HG03196 (cell line): ENCODE measurements at regions not wholly inside any gene's neighbourhood (a gene's known extent, or its start where the extent isn't known, plus 50 kb on each side); places are given as distances from the start of the nearest gene placed in this dataset.

Experiments
- ATAC-seq: cut with Tn5 transposase; IDR thresholded peaks from one replicate; pipeline ENCODE4 v1.9.1; 2021; ENCODE audit not compliant: unreplicated experiment

- ATAC-seq = no peak
These were observed 387.0 kb upstream of the KHDRBS2 start for GRCh38 chr6:62672989-62673388.

DNA sequence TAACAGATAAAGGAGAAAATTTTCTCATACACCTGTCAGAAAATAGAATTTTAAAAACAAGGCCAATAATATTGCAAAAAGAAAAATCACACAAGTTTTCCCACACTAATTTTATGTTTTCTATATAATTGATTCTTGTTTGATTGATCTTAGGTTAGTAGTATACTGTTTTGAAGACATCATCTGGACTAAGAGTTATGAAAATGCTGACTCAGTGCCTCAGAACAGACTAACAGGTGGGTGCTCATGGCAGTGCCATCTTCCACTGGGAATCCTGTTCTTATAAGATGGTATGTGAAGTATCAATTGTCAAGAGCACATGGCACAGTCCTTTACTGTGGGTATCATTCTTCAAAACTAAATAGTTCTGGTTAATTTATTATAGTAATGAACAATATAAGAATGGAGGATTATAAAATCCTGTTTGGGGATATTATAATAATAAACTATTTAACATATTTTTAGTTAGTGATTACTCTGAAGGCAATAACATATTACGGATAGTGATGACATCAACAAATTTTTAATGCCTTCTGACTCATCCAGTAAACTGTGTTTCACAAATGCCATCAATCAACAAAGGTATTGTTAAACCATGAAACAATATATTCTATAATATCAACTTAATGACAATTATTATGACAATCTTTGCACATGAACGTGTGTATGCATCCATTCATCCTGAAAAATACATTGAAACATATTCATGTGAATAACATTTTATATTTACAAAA, 384.6 kb upstream of the KHDRBS2 start:
- no peak for ATAC-seq

DNA sequence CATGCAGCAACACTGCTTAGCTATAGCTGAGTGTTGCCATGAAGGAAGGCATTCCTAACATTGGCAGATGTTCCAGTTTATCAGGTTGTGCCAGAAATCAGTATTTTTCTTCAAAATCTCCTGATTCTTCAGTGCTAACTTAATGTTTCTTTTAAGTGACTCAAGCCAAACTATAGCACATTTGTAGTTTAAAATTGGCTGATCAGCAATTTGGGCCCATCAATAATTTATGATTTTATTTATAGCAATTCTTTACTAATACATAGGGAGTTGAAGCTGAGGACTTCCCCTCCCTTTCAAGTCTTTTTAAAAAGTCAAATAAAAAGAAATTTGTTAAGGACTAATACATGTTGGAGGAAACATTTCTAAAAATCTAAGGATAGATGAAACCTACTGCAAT, 383.8 kb upstream of the KHDRBS2 start:
- no peak for ATAC-seq

GRCh38 chr6:62652692-62653328, 366.8 kb upstream of the KHDRBS2 start:
- ATAC-seq = no peak

DNA sequence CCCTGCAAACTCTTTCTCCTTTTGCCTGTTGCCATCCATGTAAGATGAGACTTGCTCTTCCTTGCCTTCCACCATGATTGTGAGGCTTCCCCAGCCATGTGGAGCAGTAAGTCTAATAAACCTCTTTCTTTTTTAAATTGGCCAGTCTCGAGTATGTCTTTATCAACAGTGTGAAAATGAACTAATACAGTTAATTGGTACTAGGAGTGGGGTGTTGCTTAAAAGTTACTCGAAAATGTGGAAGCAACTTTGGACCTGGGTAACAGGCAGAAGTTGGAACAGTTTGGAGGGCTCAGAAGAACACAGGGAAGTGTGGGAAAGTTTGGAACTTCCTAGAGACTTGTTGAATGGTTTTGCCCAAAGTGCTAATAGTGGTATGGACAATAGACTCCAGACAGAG, 359.2 kb upstream of the KHDRBS2 start:
- no peak for ATAC-seq

DNA sequence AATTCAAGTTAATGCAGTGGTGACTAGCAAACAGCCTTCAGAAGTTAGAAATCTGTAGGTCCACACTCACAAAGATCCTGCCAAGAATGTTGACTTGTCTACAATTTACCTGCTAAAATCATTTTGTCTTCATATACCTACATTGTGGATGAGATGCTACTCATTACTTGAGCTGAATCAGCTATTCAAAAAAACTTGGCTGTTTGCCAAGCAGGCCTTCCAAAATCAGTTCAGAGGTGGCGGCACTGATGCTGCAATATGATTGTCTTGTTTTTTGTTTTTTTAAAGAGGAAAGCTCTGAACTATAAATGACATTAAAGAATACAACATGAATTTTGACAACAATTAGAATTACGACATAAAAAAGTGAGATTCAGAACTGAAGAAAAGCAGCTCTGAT, 354.7 kb upstream of the KHDRBS2 start:
- no peak for ATAC-seq

DNA sequence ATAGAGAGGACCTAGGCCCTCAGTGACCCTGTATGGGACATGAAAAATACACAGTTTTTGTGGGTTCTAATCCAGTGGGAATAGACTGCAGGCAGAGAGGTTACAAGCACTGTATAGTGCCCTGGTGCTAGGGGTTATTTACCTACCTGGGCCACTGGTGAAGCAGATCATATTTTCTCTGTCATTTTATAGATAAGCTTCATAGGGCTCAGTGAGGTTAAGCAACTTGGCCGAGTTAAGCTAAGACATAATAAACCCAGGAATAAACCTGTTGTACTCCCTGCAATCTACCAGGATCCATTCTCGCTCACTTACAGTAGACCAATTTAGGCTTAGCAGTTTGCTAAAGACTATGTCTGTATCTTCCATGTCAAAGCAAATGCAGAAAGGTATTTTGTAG, 340.6 kb upstream of the KHDRBS2 start:
- no peak for ATAC-seq

GRCh38 chr6:62623846-62624532, 338.0 kb upstream of the KHDRBS2 start:
- ATAC-seq = no peak

DNA sequence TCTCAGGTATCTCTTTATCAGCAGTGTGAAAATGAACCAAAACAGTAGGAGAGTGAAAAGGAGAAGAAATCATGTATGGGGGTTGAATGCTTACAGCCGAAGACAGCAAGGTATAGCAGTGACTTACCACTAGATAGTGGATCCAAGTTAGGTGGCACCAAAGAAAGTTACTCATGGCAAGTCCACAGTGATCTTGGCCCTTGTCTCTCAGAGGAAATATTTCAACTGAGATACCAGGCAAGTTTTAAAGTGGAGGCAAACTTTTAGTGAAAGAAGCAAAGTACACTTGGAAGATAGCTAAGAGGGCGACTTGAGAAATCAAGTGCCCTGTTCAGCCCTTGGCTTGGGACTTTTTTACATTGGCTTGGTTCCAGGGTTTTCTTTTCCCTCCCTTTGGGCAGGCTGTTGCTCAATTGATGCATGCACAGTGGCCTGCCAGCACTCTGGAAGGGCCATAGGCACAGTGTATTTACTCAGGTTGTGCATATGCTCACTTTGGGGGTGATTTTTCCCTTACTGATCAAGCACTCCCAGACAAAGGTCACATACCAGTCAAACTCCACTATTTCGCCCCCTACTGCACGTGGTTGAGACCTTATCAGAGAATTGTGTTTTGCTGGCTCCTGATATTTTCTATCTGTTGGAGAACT, 329.5 kb upstream of the KHDRBS2 start:
- ATAC-seq = no peak

- ATAC-seq = no peak
These were observed 328.4 kb upstream of the KHDRBS2 start for GRCh38 chr6:62614442-62614841.

DNA sequence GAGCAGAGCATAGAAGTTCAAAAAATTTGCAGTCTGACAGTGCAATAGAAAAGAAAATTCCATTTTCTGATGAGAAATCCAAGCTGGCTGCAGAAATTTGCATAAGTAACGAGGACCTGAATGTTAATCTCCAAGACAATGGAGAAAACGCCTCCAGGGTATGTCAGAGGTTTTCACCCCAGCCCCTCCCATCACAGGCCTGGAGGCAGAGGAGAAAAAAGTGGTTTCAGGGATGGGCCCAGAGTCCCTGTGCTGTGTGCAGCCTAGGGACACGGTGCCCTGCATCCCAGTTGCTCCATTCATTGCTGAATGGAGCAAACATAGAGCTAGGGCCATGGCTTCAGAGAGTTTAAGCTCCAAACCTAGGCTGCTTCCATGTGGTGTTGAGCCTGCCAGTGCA, 327.9 kb upstream of the KHDRBS2 start:
- ATAC-seq = no peak

- ATAC-seq = no peak
These were observed 326.4 kb upstream of the KHDRBS2 start for GRCh38 chr6:62612471-62612870.

GRCh38 chr6:62570372-62570771, 284.3 kb upstream of the KHDRBS2 start:
- no peak for ATAC-seq

GRCh38 chr6:62541502-62541901, 255.5 kb upstream of the KHDRBS2 start:
- ATAC-seq = no peak

- no peak for ATAC-seq
These were observed 245.0 kb upstream of the KHDRBS2 start for GRCh38 chr6:62530985-62531384.

- ATAC-seq = no peak
These were observed 243.0 kb upstream of the KHDRBS2 start for GRCh38 chr6:62528894-62529526.

DNA sequence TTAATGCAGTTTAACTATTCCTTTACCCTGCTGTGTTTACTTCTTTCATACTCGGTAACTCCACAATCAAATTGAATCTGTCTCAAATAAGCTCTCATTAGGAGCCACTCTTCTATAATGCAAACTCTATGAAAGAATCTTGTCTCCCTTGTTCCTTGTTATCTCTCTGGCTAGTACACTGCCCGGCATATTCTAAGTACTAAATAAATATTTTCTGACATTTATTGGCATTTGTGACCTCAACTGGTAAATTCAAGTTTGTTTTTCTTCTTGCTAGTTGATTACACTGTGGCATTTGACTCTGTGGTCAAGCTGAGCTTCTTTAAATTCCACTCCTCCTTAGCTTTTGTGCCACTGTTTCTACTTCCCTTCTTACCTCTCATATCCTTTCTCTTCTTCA, 237.6 kb upstream of the KHDRBS2 start:
- ATAC-seq = no peak

GRCh38 chr6:62519574-62519973, 233.5 kb upstream of the KHDRBS2 start:
- ATAC-seq = no peak

DNA sequence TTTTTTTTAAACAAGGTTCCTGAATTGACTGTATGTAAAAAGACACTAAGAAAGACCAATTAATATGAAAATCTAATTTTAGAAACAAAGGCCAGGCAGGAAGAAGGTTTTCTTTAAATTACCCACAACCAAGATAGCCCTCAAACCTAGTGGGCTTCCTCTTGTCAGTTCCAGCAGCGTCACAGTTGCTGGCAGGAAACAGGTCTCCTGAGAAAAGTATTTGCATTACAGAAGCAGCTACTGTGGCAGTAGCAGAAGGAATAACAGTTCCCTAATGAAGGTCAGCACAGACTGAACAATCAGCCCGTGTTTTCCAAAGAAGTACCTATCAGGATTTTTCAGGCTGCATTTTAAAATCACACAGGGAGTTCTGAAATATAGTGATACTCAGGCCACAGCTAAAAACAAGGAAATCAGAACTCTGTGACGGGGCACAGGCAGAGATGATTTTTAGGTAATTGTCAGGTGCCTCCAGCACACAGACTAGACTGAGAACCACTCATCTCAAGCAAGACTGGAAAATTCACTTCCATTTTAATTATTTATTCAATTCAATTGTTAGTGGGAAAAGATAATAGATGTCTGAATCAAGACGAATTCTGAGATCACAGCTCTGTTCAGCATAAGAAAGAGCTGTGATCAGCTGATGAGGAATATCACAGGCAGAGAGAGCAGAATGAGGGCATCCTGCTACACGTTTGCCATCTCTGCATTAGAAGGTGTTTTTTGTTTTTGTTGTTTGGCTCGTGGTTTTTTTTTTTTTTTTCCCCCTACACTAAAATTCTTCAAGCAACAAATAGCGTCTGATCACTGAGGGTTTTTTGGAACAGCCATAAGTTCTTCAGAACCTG, 230.5 kb upstream of the KHDRBS2 start:
- no peak for ATAC-seq

DNA sequence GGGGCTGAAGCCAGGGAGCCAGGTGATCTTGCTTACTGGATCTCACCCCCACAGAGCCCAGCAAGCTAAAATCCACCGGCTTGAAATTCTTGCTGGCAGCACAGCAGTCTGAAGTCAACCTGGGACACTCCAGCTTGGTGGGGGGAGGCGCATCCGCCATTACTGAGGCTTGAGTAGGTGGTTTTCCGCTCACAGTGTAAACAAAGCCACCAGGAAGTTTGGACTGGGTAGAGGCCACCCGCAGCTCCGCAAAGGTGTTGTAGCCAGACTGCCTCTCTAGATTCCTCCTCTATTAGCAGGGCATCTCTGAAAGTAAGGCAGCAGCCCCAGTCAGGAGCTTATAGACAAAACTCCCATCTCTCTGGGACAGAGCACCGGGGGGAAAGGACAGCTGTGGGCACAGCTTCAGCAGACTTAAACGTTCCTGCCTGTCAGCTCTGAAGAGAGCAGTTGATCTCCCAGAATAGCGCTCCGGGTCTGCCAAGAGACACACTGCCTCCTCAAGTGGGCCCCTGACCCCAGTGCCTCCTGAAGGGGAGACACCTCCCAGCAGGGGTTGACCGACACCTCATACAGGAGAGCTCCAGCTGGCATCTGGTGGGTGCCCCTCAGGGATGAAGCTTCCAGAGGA, 206.3 kb upstream of the KHDRBS2 start:
- ATAC-seq = no peak
